Mesodermal cell (in vitro differentiated cells): ENCODE measurements at regions not wholly inside any gene's neighbourhood (a gene's known extent, or its start where the extent isn't known, plus 50 kb on each side); places are given as distances from the start of the nearest gene placed in this dataset.
"Not testable (repeated sequence)": the region's sequence is repeated elsewhere in the genome, so short reads cannot be mapped to it uniquely, and the experiment has no call there.

ENCODE experiments used
- H3K27ac ChIP-seq: 2 replicates; pipeline ENCODE4 v1.7.0; 2013; ENCODE audit warnings: mild to moderate bottlenecking, low read depth, low read length, moderate library complexity; ENCODE audit not compliant: severe bottlenecking
- H3K36me3 ChIP-seq: 2 replicates; pipeline ENCODE4 v1.7.1; 2013; ENCODE audit warnings: mild to moderate bottlenecking, low read length, moderate library complexity; ENCODE audit not compliant: control insufficient read depth, insufficient read depth
- H3K4me1 ChIP-seq: one replicate; pipeline ENCODE4 v1.7.1; 2013; ENCODE audit warnings: mild to moderate bottlenecking, low read length; ENCODE audit not compliant: insufficient read depth, control insufficient read depth, poor library complexity, severe bottlenecking
- H3K4me3 ChIP-seq: 2 replicates; pipeline ENCODE4 v1.7.0; 2013; ENCODE audit warnings: low read length, control low read depth, mild to moderate bottlenecking; ENCODE audit not compliant: insufficient read depth, poor library complexity, severe bottlenecking; ENCODE audit errors: extremely low read depth
- H3K9me3 ChIP-seq: 2 replicates; pipeline ENCODE4 v1.7.1; 2013; ENCODE audit warnings: mild to moderate bottlenecking, low read length, moderate library complexity; ENCODE audit not compliant: control insufficient read depth
- WGBS, 2 experiments: methylation state at CpG; one replicate each; pipeline ENCODE4 v1.1.5; 2013; ENCODE audit warnings: missing lambda C conversion rate in 2 of 2; ENCODE audit not compliant: insufficient coverage in 2 of 2; 5-methylcytosine and 5-hydroxymethylcytosine counted together

- 100% methylated on average over 1 of the region's 1 CpG; no CpG with 5 or more reads in 1 of the 2 experiments for WGBS, 2 experiments
- H3K27ac ChIP-seq: no peak overlapping the region
- H3K4me3 ChIP-seq: no peak overlapping the region
- H3K4me1 ChIP-seq: no peaks in the 10 kb centered on the region
- H3K36me3 ChIP-seq: no peaks in the 10 kb centered on the region
- no peaks in the 10 kb centered on the region for H3K9me3 ChIP-seq
These were observed 1386.4 kb upstream of the ZEB2 start for GRCh38 chr2:145906354-145906753.

GRCh38 chr2:145905371-145905770 is 1385.5 kb upstream of the ZEB2 start:
- Histone ChIP-seq H3K36me3 (no peaks in the 10 kb centered on the region), H3K9me3 (no peaks in the 10 kb centered on the region), H3K27ac (no peak overlapping the region), H3K4me3 (no peak overlapping the region), H3K4me1 (no peaks in the 10 kb centered on the region)
- no CpG with 5 or more reads among the region's 1 CpG for WGBS, 2 experiments

- Histone ChIP-seq H3K9me3 (no peaks in the 10 kb centered on the region), H3K4me3 (no peak overlapping the region), H3K36me3 (no peaks in the 10 kb centered on the region), H3K27ac (no peak overlapping the region), H3K4me1 (no peaks in the 10 kb centered on the region)
- 79 to 94% methylated on average over 3 to 4 of the region's 6 CpGs for WGBS, 2 experiments
These were observed 1377.2 kb upstream of the ZEB2 start for GRCh38 chr2:145897151-145897550.

GRCh38 chr2:145887915-145888314 is 1368.0 kb upstream of the ZEB2 start:
- Histone ChIP-seq H3K4me1 (no peaks in the 10 kb centered on the region), H3K27ac (no peak overlapping the region), H3K36me3 (no peaks in the 10 kb centered on the region), H3K4me3 (no peak overlapping the region), H3K9me3 (no peaks in the 10 kb centered on the region)
- WGBS, 2 experiments: no CpG with 5 or more reads among the region's 1 CpG

GRCh38 chr2:145880997-145881396 is 1361.1 kb upstream of the ZEB2 start:
- H3K27ac ChIP-seq, H3K4me1 ChIP-seq, H3K9me3 ChIP-seq, H3K36me3 ChIP-seq, H3K4me3 ChIP-seq: not testable (repeated sequence)
- WGBS, 2 experiments: 93 to 99% methylated on average over 13 to 14 of the region's 23 CpGs

GRCh38 chr2:145875016-145875415 is 1355.1 kb upstream of the ZEB2 start:
- H3K27ac ChIP-seq: no peak overlapping the region
- H3K36me3 ChIP-seq: no peaks in the 10 kb centered on the region
- H3K9me3 ChIP-seq: no peaks in the 10 kb centered on the region
- peaks cover 4% of the 10 kb centered on the region for H3K4me1 ChIP-seq
- no peak overlapping the region for H3K4me3 ChIP-seq
- 87 to 89% methylated on average over 1 to 5 of the region's 5 CpGs for WGBS, 2 experiments

GRCh38 chr2:145874466-145874865 is 1354.5 kb upstream of the ZEB2 start:
- Histone ChIP-seq H3K4me3 (no peak overlapping the region), H3K27ac (no peak overlapping the region), H3K36me3 (no peaks in the 10 kb centered on the region), H3K9me3 (no peaks in the 10 kb centered on the region), H3K4me1 (peaks cover 4% of the 10 kb centered on the region)
- WGBS, 2 experiments: 100% methylated on average over 1 of the region's 1 CpG

- H3K36me3 ChIP-seq: no peaks in the 10 kb centered on the region
- no peaks in the 10 kb centered on the region for H3K4me1 ChIP-seq
- no peaks in the 10 kb centered on the region for H3K9me3 ChIP-seq
- 89 to 100% methylated on average over 1 of the region's 3 CpGs for WGBS, 2 experiments
- H3K4me3 ChIP-seq: no peak overlapping the region
- no peak overlapping the region for H3K27ac ChIP-seq
These were observed 1344.6 kb upstream of the ZEB2 start for GRCh38 chr2:145864501-145864900.

- WGBS, 2 experiments: 50 to 86% methylated on average over 1 of the region's 3 CpGs
- Histone ChIP-seq H3K4me1 (no peaks in the 10 kb centered on the region), H3K4me3 (no peak overlapping the region), H3K9me3 (no peaks in the 10 kb centered on the region), H3K27ac (no peak overlapping the region), H3K36me3 (no peaks in the 10 kb centered on the region)
These were observed 1342.0 kb upstream of the ZEB2 start for GRCh38 chr2:145861940-145862339.

GRCh38 chr2:145860083-145860482 is 1340.2 kb upstream of the ZEB2 start:
- no peak overlapping the region for H3K4me3 ChIP-seq
- no peaks in the 10 kb centered on the region for H3K36me3 ChIP-seq
- 60 to 100% methylated on average over 1 of the region's 1 CpG for WGBS, 2 experiments
- H3K9me3 ChIP-seq: no peaks in the 10 kb centered on the region
- H3K4me1 ChIP-seq: no peaks in the 10 kb centered on the region
- no peak overlapping the region for H3K27ac ChIP-seq

GRCh38 chr2:145855142-145855541 is 1335.2 kb upstream of the ZEB2 start:
- Histone ChIP-seq H3K4me1 (no peaks in the 10 kb centered on the region), H3K4me3 (no peak overlapping the region), H3K9me3 (no peaks in the 10 kb centered on the region), H3K36me3 (no peaks in the 10 kb centered on the region), H3K27ac (no peak overlapping the region)
- WGBS, 2 experiments: 80 to 100% methylated on average over 1 of the region's 1 CpG
